ENCODE measurements at regions not wholly inside any gene's neighbourhood (a gene's known extent, or its start where the extent isn't known, plus 50 kb on each side); places are given as distances from the start of the nearest gene placed in this dataset.
"Not testable (repeated sequence)": the region's sequence is repeated elsewhere in the genome, so short reads cannot be mapped to it uniquely, and the experiment has no call there.

- not testable (repeated sequence) for DNase-seq (ENCODE audit: low read depth); H3K4me3 ChIP-seq (replicated peaks; ENCODE audit: low read depth, low read length)
Measured at GRCh38 chr17:6373599-6373998, 61.3 kb downstream of the AIPL1 start.

GRCh38 chr17:6366221-6366666, 68.7 kb downstream of the AIPL1 start:
- no peak for TF ChIP-seq CTCF (IDR thresholded peaks at IDR 0.05; ENCODE audit: low read length, missing control alignments)
- no peak for DNase-seq (ENCODE audit: low read depth)

GRCh38 chr17:6365200-6365943, 69.5 kb downstream of the AIPL1 start:
- peak; percentile 24 for DNase-seq (ENCODE audit: low read depth)
- no peak for TF ChIP-seq CTCF (IDR thresholded peaks at IDR 0.05; ENCODE audit: low read length, missing control alignments)
- H3K4me3 ChIP-seq (replicated peaks; ENCODE audit: low read depth, low read length): no peak overlapping the region

More at GRCh38 chr17:6366221-6366666, 68.7 kb downstream of the AIPL1 start:
- H3K4me3 ChIP-seq (replicated peaks; ENCODE audit: low read depth, low read length): no peak overlapping the region

- H3K4me3 ChIP-seq (replicated peaks; ENCODE audit: low read depth, low read length): no peak overlapping the region
- no peak for TF ChIP-seq CTCF (IDR thresholded peaks at IDR 0.05; ENCODE audit: low read length, missing control alignments)
- DNase-seq (ENCODE audit: low read depth): no peak
Measured at GRCh38 chr17:6361733-6362132, 73.2 kb downstream of the AIPL1 start.

- no peak overlapping the region for H3K4me3 ChIP-seq (replicated peaks; ENCODE audit: low read depth, low read length)
- DNase-seq (ENCODE audit: low read depth): no peak
- no peak for TF ChIP-seq CTCF (IDR thresholded peaks at IDR 0.05; ENCODE audit: low read length, missing control alignments)
Measured at GRCh38 chr17:6358131-6358530, 76.8 kb downstream of the AIPL1 start.

- no peak overlapping the region for H3K4me3 ChIP-seq (replicated peaks; ENCODE audit: low read depth, low read length)
- no peak for DNase-seq (ENCODE audit: low read depth)
- TF ChIP-seq CTCF (IDR thresholded peaks at IDR 0.05; ENCODE audit: low read length, missing control alignments): no peak
Measured at GRCh38 chr17:6356562-6356961, 78.4 kb downstream of the AIPL1 start.

- H3K4me3 ChIP-seq (replicated peaks; ENCODE audit: low read depth, low read length): no peak overlapping the region
- no peak for DNase-seq (ENCODE audit: low read depth)
- TF ChIP-seq CTCF (IDR thresholded peaks at IDR 0.05; ENCODE audit: low read length, missing control alignments): no peak
Measured at GRCh38 chr17:6355196-6355595, 79.7 kb downstream of the AIPL1 start.
